IMR-90 (cell line): ENCODE measurements at regions not wholly inside any gene's neighbourhood (a gene's known extent, or its start where the extent isn't known, plus 50 kb on each side); places are given as distances from the start of the nearest gene placed in this dataset.

Experiments used
- ATAC-seq: fragments of 200-7000 bp; cut with Tn5 transposase; 2 replicates; pipeline ENCODE4 v1.9.1; 2020; ENCODE audit warnings: low read depth, mild to moderate bottlenecking, moderate library complexity
- BruUV-seq: library from RNA; stranded (reverse); fragments of 400-500 nt; replicated peaks from 2 replicates; lab custom pipeline; 2021; lab: Mats Ljungman, UMichigan
- CTCF ChIA-PET: fragments of 300-600 bp; formaldehyde crosslinking; extraction: SDS; loops from one replicate; lab custom pipeline; 2021; ENCODE audit warnings: antibody characterized with exemption; lab: Yijun Ruan, JAX
- POLR2A ChIA-PET: fragments of 300-600 bp; sonication (Branson Sonifier 250); formaldehyde crosslinking; loops from one replicate; lab custom pipeline; 2022; ENCODE audit warnings: antibody characterized with exemption; ENCODE audit not compliant: unreplicated experiment; lab: Charles Lee
- DNase-seq: peaks from one replicate; pipeline ENCODE4 v3.0.0; 2013
- H2AFZ ChIP-seq: replicated peaks from 2 replicates; pipeline ENCODE3; 2013; ENCODE audit warnings: low read length, mild to moderate bottlenecking; ENCODE audit not compliant: poor library complexity
- H2AK5ac ChIP-seq: 2 replicates; pipeline ENCODE4 v1.6.1; 2013; ENCODE audit warnings: low read depth, low read length, inconsistent platforms
- H2AK9ac ChIP-seq: replicated peaks from 2 replicates; pipeline ENCODE3; 2013; ENCODE audit warnings: mild to moderate bottlenecking, low read depth, low read length, moderate library complexity; ENCODE audit not compliant: poor library complexity
- H2BK120ac ChIP-seq: 2 replicates; pipeline ENCODE4 v1.6.1; 2013; ENCODE audit warnings: low read depth, low read length, inconsistent platforms
- H2BK15ac ChIP-seq: 3 replicates; pipeline ENCODE4 v1.6.1; 2013; ENCODE audit warnings: low read depth, low read length, inconsistent platforms
- H2BK20ac ChIP-seq: 2 replicates; pipeline ENCODE4 v1.6.1; 2013; ENCODE audit warnings: low read depth, mild to moderate bottlenecking, inconsistent platforms, low read length, moderate library complexity
- H2BK5ac ChIP-seq: 2 replicates; pipeline ENCODE4 v1.6.1; 2013; ENCODE audit warnings: mild to moderate bottlenecking, low read depth, low read length, inconsistent platforms; ENCODE audit not compliant: poor library complexity, severe bottlenecking
- H3K14ac ChIP-seq: replicated peaks from 2 replicates; pipeline ENCODE4 v1.6.1; 2013; ENCODE audit warnings: low read depth, low read length, inconsistent platforms
- H3K18ac ChIP-seq: 2 replicates; pipeline ENCODE4 v1.6.1; 2013; ENCODE audit warnings: low read depth, low read length, control low read depth
- H3K23ac ChIP-seq: 2 replicates; pipeline ENCODE4 v1.6.1; 2013; ENCODE audit warnings: low read depth, low read length, inconsistent platforms
- H3K27ac ChIP-seq: 2 replicates; pipeline ENCODE4 v1.5.1; 2013; ENCODE audit warnings: mild to moderate bottlenecking, control low read depth, low read length; ENCODE audit not compliant: insufficient read depth
- H3K27me3 ChIP-seq: 2 replicates; pipeline ENCODE4 v1.6.1; 2013; ENCODE audit warnings: low read length; ENCODE audit not compliant: control insufficient read depth, insufficient read depth
- H3K36me3 ChIP-seq: 2 replicates; pipeline ENCODE4 v1.6.1; 2013; ENCODE audit warnings: low read length, mixed read lengths; ENCODE audit not compliant: control insufficient read depth, insufficient read depth
- H3K4ac ChIP-seq: 2 replicates; pipeline ENCODE4 v1.6.1; 2013; ENCODE audit warnings: low read depth, low read length, inconsistent platforms
- H3K4me1 ChIP-seq: 2 replicates; pipeline ENCODE4 v1.6.1; 2013; ENCODE audit warnings: low read length, mixed read lengths; ENCODE audit not compliant: control insufficient read depth, insufficient read depth
- H3K4me2 ChIP-seq: 2 replicates; pipeline ENCODE4 v1.6.1; 2013; ENCODE audit warnings: low read depth, mild to moderate bottlenecking, control low read depth, low read length, moderate library complexity
- H3K4me3 ChIP-seq: 2 replicates; pipeline ENCODE4 v1.5.1; 2013; ENCODE audit warnings: low read depth, mild to moderate bottlenecking, control low read depth, low read length, moderate library complexity; ENCODE audit not compliant: insufficient read depth
- H3K56ac ChIP-seq: 2 replicates; pipeline ENCODE4 v1.6.1; 2013; ENCODE audit warnings: low read length, inconsistent platforms; ENCODE audit not compliant: insufficient read depth; ENCODE audit errors: extremely low read depth
- H3K79me1 ChIP-seq, 2 experiments: 2 replicates each; pipeline ENCODE4 v1.6.1; 2013; ENCODE audit warnings: low read length in 2 of 2, inconsistent platforms in 1 of 2, low read depth in 1 of 2
- H3K9ac ChIP-seq: 2 replicates; pipeline ENCODE4 v1.6.1; 2013; ENCODE audit warnings: low read depth, low read length, control low read depth
- H3K9me1 ChIP-seq: 2 replicates; pipeline ENCODE4 v1.6.1; 2013; ENCODE audit warnings: low read length, inconsistent platforms; ENCODE audit not compliant: insufficient read depth
- H3K9me3 ChIP-seq: 2 replicates; pipeline ENCODE4 v1.6.1; 2013; ENCODE audit warnings: low read length; ENCODE audit not compliant: control insufficient read depth, insufficient read depth
- H4K20me1 ChIP-seq: 2 replicates; pipeline ENCODE4 v1.6.1; 2013; ENCODE audit warnings: low read length, inconsistent platforms; ENCODE audit not compliant: insufficient read depth
- H4K5ac ChIP-seq: 2 replicates; pipeline ENCODE4 v1.6.1; 2013; ENCODE audit warnings: mild to moderate bottlenecking, low read depth, low read length, control low read depth
- H4K8ac ChIP-seq, 2 experiments: 2 replicates each; pipeline ENCODE4 v1.6.1; 2013; ENCODE audit warnings: low read depth in 2 of 2, low read length in 2 of 2, control low read depth in 1 of 2, inconsistent platforms in 1 of 2
- H4K91ac ChIP-seq: 2 replicates; pipeline ENCODE4 v1.6.1; 2013; ENCODE audit warnings: low read depth, low read length, inconsistent platforms; ENCODE audit not compliant: insufficient read depth
- BHLHE40 ChIP-seq: fragments of 150-350 bp; IDR thresholded peaks from 2 replicates; pipeline ENCODE4 v1.6.1; 2016; ENCODE audit warnings: mild to moderate bottlenecking, low read depth, low read length
- CEBPB ChIP-seq: IDR thresholded peaks from 2 replicates; pipeline ENCODE4 v1.6.1; 2012; ENCODE audit warnings: low read depth, low read length, improper control_type of control experiment
- CHD1 ChIP-seq: IDR thresholded peaks from 2 replicates; pipeline ENCODE4 v1.6.1; 2012; ENCODE audit warnings: low read depth, low read length, improper control_type of control experiment
- FOS ChIP-seq: fragments of 150-350 bp; IDR thresholded peaks from 2 replicates; pipeline ENCODE4 v1.6.1; 2016; ENCODE audit warnings: low read depth, low read length
- MAFK ChIP-seq: IDR thresholded peaks from 2 replicates; pipeline ENCODE4 v1.6.1; 2012; ENCODE audit warnings: low read depth, low read length, improper control_type of control experiment
- MAZ ChIP-seq: IDR thresholded peaks from 2 replicates; pipeline ENCODE4 v1.6.1; 2012; ENCODE audit warnings: low read depth, mild to moderate bottlenecking, low read length, improper control_type of control experiment, moderate library complexity, borderline replicate concordance
- MXI1 ChIP-seq: IDR thresholded peaks from 2 replicates; pipeline ENCODE4 v1.6.1; 2012; ENCODE audit warnings: low read depth, mild to moderate bottlenecking, low read length, moderate library complexity, borderline replicate concordance
- NFE2L2 ChIP-seq: fragments of 150-350 bp; IDR thresholded peaks from 2 replicates; pipeline ENCODE4 v1.6.1; 2016; ENCODE audit warnings: low read depth, mild to moderate bottlenecking, low read length
- POLR2A ChIP-seq: IDR thresholded peaks from 2 replicates; pipeline ENCODE4 v1.6.1; 2012; ENCODE audit warnings: mild to moderate bottlenecking, low read depth, low read length
- RAD21 ChIP-seq: IDR thresholded peaks from 2 replicates; pipeline ENCODE4 v1.6.1; 2012; ENCODE audit warnings: low read length, improper control_type of control experiment
- RCOR1 ChIP-seq: IDR thresholded peaks from 2 replicates; pipeline ENCODE4 v1.6.1; 2012; ENCODE audit warnings: mild to moderate bottlenecking, low read length, improper control_type of control experiment; ENCODE audit not compliant: insufficient replicate concordance
- RFX5 ChIP-seq: IDR thresholded peaks from 2 replicates; pipeline ENCODE4 v1.8.0; 2012; ENCODE audit warnings: low read depth, mild to moderate bottlenecking, low read length, moderate library complexity
- SMC3 ChIP-seq: fragments of 150-350 bp; IDR thresholded peaks from 2 replicates; pipeline ENCODE4 v1.6.1; 2016; ENCODE audit warnings: low read depth, mild to moderate bottlenecking, antibody characterized with exemption, low read length, moderate library complexity
- USF2 ChIP-seq: fragments of 150-350 bp; IDR thresholded peaks from 2 replicates; pipeline ENCODE4 v1.6.1; 2017; ENCODE audit warnings: mild to moderate bottlenecking, antibody characterized with exemption, low read length, low read depth
- WGBS, 2 experiments: methylation state at CpG; one replicate each; pipeline versions ENCODE4 v1.1.5 to v1.1.7; 2013; ENCODE audit warnings: missing lambda C conversion rate in 2 of 2; ENCODE audit not compliant: insufficient read length in 1 of 2; ENCODE audit errors: extremely low coverage in 2 of 2; 5-methylcytosine and 5-hydroxymethylcytosine counted together
- dilution Hi-C: fragments of 300-500 bp; cut with HindIII; formaldehyde crosslinking; loops from one replicate; pipeline ENCODE4 v1.14.3; 2018; ENCODE audit warnings: low sequenced_read_pairs; ENCODE audit not compliant: unreplicated experiment
- in situ Hi-C: fragments of 300-500 bp; cut with MboI; formaldehyde crosslinking; loops from 3 replicates; pipeline ENCODE4 v1.14.3; 2019; ENCODE audit warnings: low sequenced_read_pairs, inconsistent platforms, mixed read lengths
- intact Hi-C: fragments of 100-400 bp; cut with micrococcal nuclease; formaldehyde crosslinking; loops from 2 replicates; pipeline ENCODE4 v1.10.0; 2022
- TF ChIP-seq, protein P1 (sequence below): conservative IDR thresholded peaks from 2 replicates; pipeline ENCODE4 v1.5.1; 2012; ENCODE audit warnings: mild to moderate bottlenecking, low read depth, low read length, improper control_type of control experiment
- TF ChIP-seq, protein P2 (sequence below): fragments of 150-350 bp; IDR thresholded peaks from 2 replicates; pipeline ENCODE4 v1.6.1; 2016; ENCODE audit warnings: low read depth, mild to moderate bottlenecking, low read length, moderate library complexity, borderline replicate concordance

GRCh38 chr6:51273228-51273961, 454.7 kb downstream of the TFAP2B start:
- Histone ChIP-seq H3K4me1 (no peaks in the 10 kb centered on the region), H3K14ac (no peak overlapping the region), H2BK5ac (no peak overlapping the region), H3K9me3 (peaks cover 4% of the 10 kb centered on the region; the same call in 1 of the 2 replicates), H3K9ac (no peak overlapping the region), H4K5ac (no peak overlapping the region), H2AK9ac (no peak overlapping the region), H2AFZ (no peak overlapping the region), H3K36me3 (no peaks in the 10 kb centered on the region), H3K56ac (no peak overlapping the region), H2BK120ac (no peak overlapping the region), H3K18ac (no peak overlapping the region), H4K20me1 (no peaks in the 10 kb centered on the region), H3K27me3 (no peaks in the 10 kb centered on the region), H4K8ac (no peak overlapping the region), H4K91ac (no peak overlapping the region), H3K79me1 (no peaks in the 10 kb centered on the region), H2BK15ac (no peak overlapping the region), H3K27ac (no peak overlapping the region), H3K9me1 (no peaks in the 10 kb centered on the region), H3K4ac (no peak overlapping the region), H2BK20ac (no peak overlapping the region), H3K4me2 (no peak overlapping the region), H3K4me3 (no peak overlapping the region), H3K23ac (no peak overlapping the region), H2AK5ac (no peak overlapping the region)
- ChIA-PET CTCF (no interaction called here), POLR2A (no interaction called here)
- intact Hi-C loops (no loop called here), dilution Hi-C loops (no loop called here), in situ Hi-C loops (no loop called here)
- DNase-seq (no peak), ATAC-seq (no peak)
- BruUV-seq = no TSS peak
- no CpG with 5 or more reads among the region's 5 CpGs for WGBS, 2 experiments
- TF ChIP-seq POLR2A (no peak), USF2 (no peak), RFX5 (no peak), SMC3 (no peak), MXI1 (no peak), MAFK (no peak), CHD1 (no peak), NFE2L2 (no peak), CEBPB (no peak), RCOR1 (no peak), MAZ (no peak), BHLHE40 (no peak), FOS (no peak), RAD21 (no peak)
- TF ChIP-seq, protein P1, sequence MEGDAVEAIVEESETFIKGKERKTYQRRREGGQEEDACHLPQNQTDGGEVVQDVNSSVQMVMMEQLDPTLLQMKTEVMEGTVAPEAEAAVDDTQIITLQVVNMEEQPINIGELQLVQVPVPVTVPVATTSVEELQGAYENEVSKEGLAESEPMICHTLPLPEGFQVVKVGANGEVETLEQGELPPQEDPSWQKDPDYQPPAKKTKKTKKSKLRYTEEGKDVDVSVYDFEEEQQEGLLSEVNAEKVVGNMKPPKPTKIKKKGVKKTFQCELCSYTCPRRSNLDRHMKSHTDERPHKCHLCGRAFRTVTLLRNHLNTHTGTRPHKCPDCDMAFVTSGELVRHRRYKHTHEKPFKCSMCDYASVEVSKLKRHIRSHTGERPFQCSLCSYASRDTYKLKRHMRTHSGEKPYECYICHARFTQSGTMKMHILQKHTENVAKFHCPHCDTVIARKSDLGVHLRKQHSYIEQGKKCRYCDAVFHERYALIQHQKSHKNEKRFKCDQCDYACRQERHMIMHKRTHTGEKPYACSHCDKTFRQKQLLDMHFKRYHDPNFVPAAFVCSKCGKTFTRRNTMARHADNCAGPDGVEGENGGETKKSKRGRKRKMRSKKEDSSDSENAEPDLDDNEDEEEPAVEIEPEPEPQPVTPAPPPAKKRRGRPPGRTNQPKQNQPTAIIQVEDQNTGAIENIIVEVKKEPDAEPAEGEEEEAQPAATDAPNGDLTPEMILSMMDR = no peak
- TF ChIP-seq, protein P2, sequence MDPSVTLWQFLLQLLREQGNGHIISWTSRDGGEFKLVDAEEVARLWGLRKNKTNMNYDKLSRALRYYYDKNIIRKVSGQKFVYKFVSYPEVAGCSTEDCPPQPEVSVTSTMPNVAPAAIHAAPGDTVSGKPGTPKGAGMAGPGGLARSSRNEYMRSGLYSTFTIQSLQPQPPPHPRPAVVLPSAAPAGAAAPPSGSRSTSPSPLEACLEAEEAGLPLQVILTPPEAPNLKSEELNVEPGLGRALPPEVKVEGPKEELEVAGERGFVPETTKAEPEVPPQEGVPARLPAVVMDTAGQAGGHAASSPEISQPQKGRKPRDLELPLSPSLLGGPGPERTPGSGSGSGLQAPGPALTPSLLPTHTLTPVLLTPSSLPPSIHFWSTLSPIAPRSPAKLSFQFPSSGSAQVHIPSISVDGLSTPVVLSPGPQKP = no peak
